Calu3 (cell line): ENCODE measurements at regions not wholly inside any gene's neighbourhood (a gene's known extent, or its start where the extent isn't known, plus 50 kb on each side); places are given as distances from the start of the nearest gene placed in this dataset.

ENCODE experiments used
- BruUV-seq: library from RNA; stranded (reverse); fragments of 400-500 nt; replicated peaks from 2 replicates; lab custom pipeline; 2021; lab: Mats Ljungman, UMichigan
- CTCF ChIA-PET: fragments of 300-600 bp; sonication (Branson Sonifier 250); formaldehyde crosslinking; loops from one replicate; lab custom pipeline; 2022; ENCODE audit warnings: antibody characterized with exemption; lab: Charles Lee
- DNase-seq: peaks from one replicate; pipeline ENCODE4 v3.0.0; 2022
- H3K27ac Mint-ChIP-seq: one replicate; pipeline ENCODE4 v1.8.0; 2022; ENCODE audit warnings: mixed read lengths; ENCODE audit not compliant: unreplicated experiment
- H3K27me3 Mint-ChIP-seq: one replicate; pipeline ENCODE4 v1.8.0; 2022; ENCODE audit warnings: mixed read lengths; ENCODE audit not compliant: unreplicated experiment
- H3K36me3 Mint-ChIP-seq: one replicate; pipeline ENCODE4 v1.8.0; 2022; ENCODE audit warnings: mild to moderate bottlenecking, moderate library complexity, mixed read lengths; ENCODE audit not compliant: insufficient read depth, unreplicated experiment
- H3K4me1 Mint-ChIP-seq: one replicate; pipeline ENCODE4 v1.8.0; 2022; ENCODE audit warnings: mild to moderate bottlenecking, low read depth, mixed read lengths; ENCODE audit not compliant: unreplicated experiment
- H3K4me3 Mint-ChIP-seq: one replicate; pipeline ENCODE4 v1.8.0; 2022; ENCODE audit warnings: mild to moderate bottlenecking, low read depth, moderate library complexity, mixed read lengths; ENCODE audit not compliant: unreplicated experiment
- H3K9me3 Mint-ChIP-seq: one replicate; pipeline ENCODE4 v1.8.0; 2022; ENCODE audit warnings: low read depth, mixed read lengths; ENCODE audit not compliant: unreplicated experiment
- intact Hi-C: fragments of 100-400 bp; cut with micrococcal nuclease; formaldehyde crosslinking; loops from one replicate; pipeline ENCODE4 v1.10.0; 2022; ENCODE audit not compliant: unreplicated experiment
- TF ChIP-seq, protein P1 (sequence below): fragments of 200-600 bp; IDR thresholded peaks from one replicate; pipeline ENCODE4 v1.8.0; 2022; ENCODE audit warnings: antibody characterized with exemption; ENCODE audit not compliant: unreplicated experiment

DNA sequence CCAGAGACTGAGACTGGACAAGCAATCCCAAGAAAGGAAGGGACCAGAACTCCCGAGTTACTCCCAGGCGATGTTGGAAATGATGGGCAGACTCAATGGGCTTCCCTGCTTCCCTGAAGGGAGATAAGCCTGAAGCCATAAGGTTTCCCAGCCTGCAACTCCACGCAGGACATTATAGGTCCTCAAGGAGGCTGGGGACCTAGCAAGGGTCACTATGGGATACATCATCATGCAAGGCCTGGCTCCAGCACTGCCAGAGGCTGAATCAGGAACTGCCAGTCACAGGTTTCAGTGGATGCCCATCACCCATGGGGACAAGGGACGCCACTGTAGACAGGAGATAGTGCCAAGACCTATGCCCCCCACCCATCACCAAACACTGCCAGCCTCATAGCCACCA, 338.7 kb downstream of the IRS2 start:
- no TSS peak for BruUV-seq
- H3K4me1 Mint-ChIP-seq = no peaks in the 10 kb centered on the region
- no peak overlapping the region for H3K27ac Mint-ChIP-seq
- H3K4me3 Mint-ChIP-seq = no peak overlapping the region
- TF ChIP-seq, protein P1, sequence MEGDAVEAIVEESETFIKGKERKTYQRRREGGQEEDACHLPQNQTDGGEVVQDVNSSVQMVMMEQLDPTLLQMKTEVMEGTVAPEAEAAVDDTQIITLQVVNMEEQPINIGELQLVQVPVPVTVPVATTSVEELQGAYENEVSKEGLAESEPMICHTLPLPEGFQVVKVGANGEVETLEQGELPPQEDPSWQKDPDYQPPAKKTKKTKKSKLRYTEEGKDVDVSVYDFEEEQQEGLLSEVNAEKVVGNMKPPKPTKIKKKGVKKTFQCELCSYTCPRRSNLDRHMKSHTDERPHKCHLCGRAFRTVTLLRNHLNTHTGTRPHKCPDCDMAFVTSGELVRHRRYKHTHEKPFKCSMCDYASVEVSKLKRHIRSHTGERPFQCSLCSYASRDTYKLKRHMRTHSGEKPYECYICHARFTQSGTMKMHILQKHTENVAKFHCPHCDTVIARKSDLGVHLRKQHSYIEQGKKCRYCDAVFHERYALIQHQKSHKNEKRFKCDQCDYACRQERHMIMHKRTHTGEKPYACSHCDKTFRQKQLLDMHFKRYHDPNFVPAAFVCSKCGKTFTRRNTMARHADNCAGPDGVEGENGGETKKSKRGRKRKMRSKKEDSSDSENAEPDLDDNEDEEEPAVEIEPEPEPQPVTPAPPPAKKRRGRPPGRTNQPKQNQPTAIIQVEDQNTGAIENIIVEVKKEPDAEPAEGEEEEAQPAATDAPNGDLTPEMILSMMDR = no peak
- H3K9me3 Mint-ChIP-seq = peaks cover 3% of the 10 kb centered on the region
- no peaks in the 10 kb centered on the region for H3K36me3 Mint-ChIP-seq
- DNase-seq = no peak
- CTCF ChIA-PET = no interaction called here
- no peaks in the 10 kb centered on the region for H3K27me3 Mint-ChIP-seq
- intact Hi-C loops = no loop called here

DNA sequence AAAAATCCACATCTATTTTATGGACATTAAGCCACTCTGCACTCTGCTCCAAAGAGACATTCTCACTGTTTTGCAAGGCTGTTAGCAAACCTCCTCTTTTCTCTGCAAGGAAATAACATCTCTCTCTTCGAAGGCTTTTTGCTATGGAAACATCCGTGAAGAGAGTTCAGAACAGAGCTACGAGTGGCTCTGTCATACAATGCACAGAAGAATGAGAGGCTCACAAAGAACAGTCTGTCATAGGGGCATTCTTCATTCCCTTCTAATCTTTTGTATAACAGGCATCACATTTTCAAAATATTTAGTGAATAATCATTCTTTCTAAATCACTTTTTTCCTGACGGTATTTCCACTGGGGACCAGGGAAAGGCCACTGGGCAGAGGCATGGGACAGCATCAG, 346.1 kb downstream of the IRS2 start:
- DNase-seq = no peak
- H3K4me3 Mint-ChIP-seq = no peak overlapping the region
- no TSS peak for BruUV-seq
- H3K27ac Mint-ChIP-seq = no peak overlapping the region
- no peaks in the 10 kb centered on the region for H3K36me3 Mint-ChIP-seq
- H3K9me3 Mint-ChIP-seq = peaks cover 3% of the 10 kb centered on the region
- TF ChIP-seq, protein P1 = no peak
- no peaks in the 10 kb centered on the region for H3K27me3 Mint-ChIP-seq
- CTCF ChIA-PET = no interaction called here
- intact Hi-C loops = no loop called here
- H3K4me1 Mint-ChIP-seq = no peaks in the 10 kb centered on the region

DNA sequence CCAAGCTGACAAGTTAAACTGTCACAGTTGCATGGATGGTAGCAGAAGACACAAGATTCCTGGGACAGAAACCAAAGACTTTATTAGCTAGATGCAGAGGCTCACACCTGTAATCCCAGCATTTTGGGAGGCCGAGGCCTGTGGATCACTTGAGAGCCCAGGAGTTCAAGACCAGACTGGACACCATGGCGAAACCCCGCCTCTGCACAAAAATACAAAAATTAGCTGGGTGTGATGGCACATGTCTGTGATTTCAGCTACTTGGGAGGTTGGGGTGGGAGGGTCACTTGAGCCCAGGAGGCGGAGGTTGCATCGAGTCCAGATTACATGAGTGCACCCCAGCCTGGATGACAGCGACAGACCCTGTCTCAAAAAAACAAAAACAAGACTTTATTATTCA, 346.6 kb downstream of the IRS2 start:
- intact Hi-C loops = no loop called here
- Mint-ChIP-seq H3K36me3 (no peaks in the 10 kb centered on the region), H3K27me3 (no peaks in the 10 kb centered on the region), H3K27ac (no peak overlapping the region), H3K4me3 (no peak overlapping the region), H3K4me1 (no peaks in the 10 kb centered on the region), H3K9me3 (peaks cover 3% of the 10 kb centered on the region)
- no TSS peak for BruUV-seq
- CTCF ChIA-PET = no interaction called here
- TF ChIP-seq, protein P1 = no peak
- DNase-seq = no peak

DNA sequence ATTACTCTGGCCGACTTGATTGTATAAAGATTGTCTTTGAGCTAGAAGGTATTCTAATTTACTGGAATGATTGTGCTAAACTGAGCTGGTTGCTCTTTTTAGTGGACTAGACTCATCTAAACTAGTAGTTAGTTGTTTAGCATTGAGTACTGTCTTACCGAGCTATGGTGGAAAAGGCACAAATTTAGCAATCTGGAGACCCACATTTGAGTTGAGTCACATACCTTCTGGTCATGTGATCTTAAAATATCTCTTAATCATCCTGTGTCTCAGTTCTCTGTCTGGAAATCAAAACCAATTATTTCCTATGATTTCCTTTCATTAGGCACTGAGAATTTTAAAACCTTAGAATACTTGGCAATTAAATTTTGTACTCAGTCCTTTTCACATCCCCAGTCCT, 349.5 kb downstream of the IRS2 start:
- no peaks in the 10 kb centered on the region for H3K27me3 Mint-ChIP-seq
- BruUV-seq = no TSS peak
- no peaks in the 10 kb centered on the region for H3K4me1 Mint-ChIP-seq
- intact Hi-C loops = no loop called here
- CTCF ChIA-PET = no interaction called here
- H3K27ac Mint-ChIP-seq = no peak overlapping the region
- H3K36me3 Mint-ChIP-seq = no peaks in the 10 kb centered on the region
- no peak for DNase-seq
- TF ChIP-seq, protein P1 = no peak
- H3K4me3 Mint-ChIP-seq = no peak overlapping the region
- peaks cover 4% of the 10 kb centered on the region for H3K9me3 Mint-ChIP-seq
